Activated CD8-positive, alpha-beta memory T cell treated with anti-CD3 and anti-CD28 coated beads for 4 hours (primary cell): ENCODE measurements at regions not wholly inside any gene's neighbourhood (a gene's known extent, or its start where the extent isn't known, plus 50 kb on each side); places are given as distances from the start of the nearest gene placed in this dataset.
A peak's percentile ranks its signal among the peaks of the same experiment; 100 is the strongest.

Experiments used
- DNase-seq, 2 donors: peaks; one replicate each; pipeline ENCODE4 v3.0.0-alpha.2; 2020; ENCODE audit warnings: low read depth in 2 of 2

- no peak for DNase-seq
Measured at GRCh38 chr13:52975969-52976368, 52.6 kb upstream of the OLFM4 start.

- no peak for DNase-seq
Measured at GRCh38 chr13:52975161-52975560, 53.5 kb upstream of the OLFM4 start.

GRCh38 chr13:52974711-52975110 lies 53.9 kb upstream of the OLFM4 start:
- no peak for DNase-seq

- no peak for DNase-seq
Measured at GRCh38 chr13:52969373-52969772, 59.2 kb upstream of the OLFM4 start.

GRCh38 chr13:52968074-52968700 lies 60.4 kb upstream of the OLFM4 start:
- DNase-seq = peak; percentile 6 to 25

GRCh38 chr13:52961987-52962386 lies 66.6 kb upstream of the OLFM4 start:
- no peak for DNase-seq

GRCh38 chr13:52961256-52961910 lies 67.2 kb upstream of the OLFM4 start:
- no peak for DNase-seq

- DNase-seq = no peak
Measured at GRCh38 chr13:52955472-52955874, 73.1 kb upstream of the OLFM4 start.

- DNase-seq = no peak
Measured at GRCh38 chr13:52954838-52955237, 73.8 kb upstream of the OLFM4 start.

GRCh38 chr13:52950436-52950956 lies 78.1 kb upstream of the OLFM4 start:
- no peak for DNase-seq

GRCh38 chr13:52949742-52950141 lies 78.9 kb upstream of the OLFM4 start:
- DNase-seq = no peak

GRCh38 chr13:52949044-52949443 lies 79.6 kb upstream of the OLFM4 start:
- no peak for DNase-seq

GRCh38 chr13:52947921-52948373 lies 80.7 kb upstream of the OLFM4 start:
- no peak for DNase-seq

GRCh38 chr13:52945348-52945747 lies 83.3 kb upstream of the OLFM4 start:
- DNase-seq = no peak

- DNase-seq = no peak
Measured at GRCh38 chr13:52944697-52945096, 83.9 kb upstream of the OLFM4 start.

GRCh38 chr13:52938065-52938464 lies 89.6 kb upstream of the PCDH8 start:
- no peak for DNase-seq

- no peak for DNase-seq
Measured at GRCh38 chr13:52936806-52937205, 88.4 kb upstream of the PCDH8 start.

- DNase-seq = no peak
Measured at GRCh38 chr13:52934258-52934657, 85.8 kb upstream of the PCDH8 start.

GRCh38 chr13:52933547-52934210 lies 85.2 kb upstream of the PCDH8 start:
- DNase-seq = no peak

GRCh38 chr13:52933099-52933498 lies 84.7 kb upstream of the PCDH8 start:
- no peak for DNase-seq

GRCh38 chr13:52932649-52933048 lies 84.2 kb upstream of the PCDH8 start:
- no peak for DNase-seq

- DNase-seq = no peak
Measured at GRCh38 chr13:52931539-52932431, 83.3 kb upstream of the PCDH8 start.
